Uterus (tissue), 2 donors: ENCODE measurements at regions not wholly inside any gene's neighbourhood (a gene's known extent, or its start where the extent isn't known, plus 50 kb on each side); places are given as distances from the start of the nearest gene placed in this dataset.

Source experiments
- CTCF ChIP-seq, 4 experiments: fragments of 200-600 bp in 2 of 4; fragments of 450-650 bp in 2 of 4; sonication (generic) in 2 of 4; IDR thresholded peaks; one replicate each; pipeline ENCODE4 v1.5.1; 2016 to 2019; ENCODE audit warnings: antibody characterized with exemption in 4 of 4, mild to moderate bottlenecking in 2 of 4, moderate library complexity in 1 of 4
- POLR2A ChIP-seq, 2 donors: fragments of 450-650 bp; IDR thresholded peaks; one replicate each; pipeline ENCODE4 v1.6.1; 2016; ENCODE audit warnings: antibody characterized with exemption in 2 of 2, mild to moderate bottlenecking in 1 of 2, moderate library complexity in 1 of 2

- TF ChIP-seq POLR2A (IDR thresholded peaks at IDR 0.05): no peak
- no peak for TF ChIP-seq CTCF (IDR thresholded peaks at IDR 0.05)
Measured at GRCh38 chr16:26795184-26795583, 271.5 kb upstream of the C16orf82 start.
